PC-3 (cell line): ENCODE measurements at regions not wholly inside any gene's neighbourhood (a gene's known extent, or its start where the extent isn't known, plus 50 kb on each side); places are given as distances from the start of the nearest gene placed in this dataset.

ENCODE experiments used
- ATAC-seq: fragments of 200-7000 bp; cut with Tn5 transposase; 2 replicates; pipeline ENCODE4 v1.9.1; 2020; ENCODE audit warnings: mild to moderate bottlenecking, moderate library complexity
- BruUV-seq: library from RNA; stranded (reverse); fragments of 400-500 nt; replicated peaks from 2 replicates; lab custom pipeline; 2021; lab: Mats Ljungman, UMichigan
- CTCF ChIA-PET: fragments of 300-600 bp; sonication (Branson Sonifier 250); formaldehyde crosslinking; loops from one replicate; lab custom pipeline; 2022; ENCODE audit warnings: antibody characterized with exemption; lab: Charles Lee
- POLR2A ChIA-PET: fragments of 300-600 bp; sonication (Branson Sonifier 250); formaldehyde crosslinking; loops from one replicate; lab custom pipeline; 2022; ENCODE audit warnings: antibody characterized with exemption; ENCODE audit not compliant: unreplicated experiment; lab: Charles Lee
- DNase-seq: peaks from one replicate; pipeline ENCODE4 v3.0.0-alpha.2; 2015
- H2AFZ ChIP-seq: fragments of 300-600 bp; sonication (generic); 2 replicates; pipeline ENCODE4 v1.6.0; 2016; ENCODE audit warnings: antibody characterized with exemption, low read length
- H3F3A ChIP-seq: fragments of 300-600 bp; sonication (generic); one replicate; pipeline ENCODE4 v1.6.0; 2017; ENCODE audit warnings: antibody characterized with exemption, low read length, control low read depth, mild to moderate bottlenecking; ENCODE audit not compliant: unreplicated experiment
- H3K27ac ChIP-seq: fragments of 300-600 bp; sonication (generic); 2 replicates; pipeline ENCODE4 v1.5.1; 2016; ENCODE audit warnings: mild to moderate bottlenecking, low read length
- H3K27me3 ChIP-seq: fragments of 300-600 bp; sonication (generic); 2 replicates; pipeline ENCODE4 v1.6.1; 2016; ENCODE audit warnings: low read length, mixed read lengths
- H3K36me3 ChIP-seq: fragments of 300-600 bp; sonication (generic); 2 replicates; pipeline ENCODE4 v1.6.1; 2016; ENCODE audit warnings: low read depth, mixed run types, low read length, mixed read lengths
- H3K4me1 ChIP-seq: fragments of 300-600 bp; sonication (generic); 2 replicates; pipeline ENCODE4 v1.5.1; 2016; ENCODE audit warnings: low read length; ENCODE audit not compliant: insufficient read depth
- H3K4me2 ChIP-seq: fragments of 300-600 bp; sonication (generic); 2 replicates; pipeline ENCODE4 v1.6.0; 2016; ENCODE audit warnings: low read length
- H3K4me3 ChIP-seq: fragments of 300-600 bp; sonication (generic); 2 replicates; pipeline ENCODE4 v1.5.1; 2016; ENCODE audit warnings: mild to moderate bottlenecking, low read length, mixed read lengths
- H3K79me2 ChIP-seq: fragments of 300-600 bp; sonication (generic); 2 replicates; pipeline ENCODE4 v1.6.1; 2017; ENCODE audit warnings: low read length, mixed read lengths
- H3K9ac ChIP-seq: fragments of 300-600 bp; sonication (generic); 2 replicates; pipeline ENCODE4 v1.6.0; 2016; ENCODE audit warnings: mild to moderate bottlenecking, low read length
- H3K9me2 ChIP-seq: fragments of 300-600 bp; sonication (generic); replicated peaks from 2 replicates; pipeline ENCODE4 v1.6.1; 2016; ENCODE audit warnings: mixed run types, low read length, mixed read lengths
- H3K9me3 ChIP-seq: fragments of 300-600 bp; sonication (generic); 2 replicates; pipeline ENCODE4 v1.6.1; 2016; ENCODE audit warnings: low read length, mixed read lengths
- H4K20me1 ChIP-seq: fragments of 300-600 bp; sonication (generic); 2 replicates; pipeline ENCODE4 v1.6.1; 2016; ENCODE audit warnings: low read length, mixed read lengths
- EZH2 ChIP-seq: fragments of 300-600 bp; sonication (generic); IDR thresholded peaks from one replicate; pipeline ENCODE4 v1.6.1; 2017; ENCODE audit warnings: antibody characterized with exemption, mild to moderate bottlenecking, low read length; ENCODE audit not compliant: unreplicated experiment
- EZH2phosphoT487 ChIP-seq: fragments of 300-600 bp; sonication (generic); IDR thresholded peaks from 2 replicates; pipeline ENCODE4 v1.6.1; 2018; ENCODE audit warnings: mild to moderate bottlenecking, antibody characterized with exemption, low read length, borderline replicate concordance
- intact Hi-C: fragments of 100-400 bp; cut with micrococcal nuclease; formaldehyde crosslinking; loops from 2 replicates; pipeline ENCODE4 v1.9.0; 2023
- TF ChIP-seq, protein P1 (sequence below): fragments of 300-600 bp; sonication (generic); conservative IDR thresholded peaks from 2 replicates; pipeline ENCODE4 v1.5.1; 2017; ENCODE audit warnings: antibody characterized with exemption, low read depth, mild to moderate bottlenecking, low read length

DNA sequence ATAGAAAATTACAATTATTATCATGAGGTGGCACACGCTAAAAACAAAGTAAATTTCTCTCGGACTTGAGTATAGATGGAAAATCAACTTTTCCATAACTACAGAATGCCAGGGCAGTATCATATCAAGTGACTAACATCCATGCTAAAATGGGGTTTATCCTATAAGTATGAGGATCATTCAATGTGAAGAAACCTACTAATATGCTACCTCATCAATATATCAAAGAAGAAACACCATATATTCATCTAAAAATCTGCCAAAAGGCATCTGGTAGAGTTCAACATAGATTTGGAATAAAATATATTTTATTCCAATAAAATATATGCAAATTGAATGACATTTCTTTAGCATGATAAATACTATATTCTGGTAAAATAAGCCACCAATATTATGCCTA lies 894.4 kb downstream of the MCTP2 start:
- Histone ChIP-seq H3K9ac (no peak overlapping the region), H3K27ac (no peak overlapping the region), H3F3A (no peaks in the 10 kb centered on the region), H3K9me2 (no peaks in the 10 kb centered on the region), H3K36me3 (no peaks in the 10 kb centered on the region), H3K4me3 (no peak overlapping the region), H3K4me1 (no peaks in the 10 kb centered on the region), H3K4me2 (no peak overlapping the region), H3K79me2 (no peaks in the 10 kb centered on the region), H2AFZ (no peak overlapping the region), H3K27me3 (peaks cover 42% of the 10 kb centered on the region), H4K20me1 (no peaks in the 10 kb centered on the region), H3K9me3 (no peaks in the 10 kb centered on the region)
- intact Hi-C loops, result no loop called here
- no peak for ATAC-seq
- no peak for DNase-seq
- TF ChIP-seq EZH2, result no peak
- TF ChIP-seq, protein P1, sequence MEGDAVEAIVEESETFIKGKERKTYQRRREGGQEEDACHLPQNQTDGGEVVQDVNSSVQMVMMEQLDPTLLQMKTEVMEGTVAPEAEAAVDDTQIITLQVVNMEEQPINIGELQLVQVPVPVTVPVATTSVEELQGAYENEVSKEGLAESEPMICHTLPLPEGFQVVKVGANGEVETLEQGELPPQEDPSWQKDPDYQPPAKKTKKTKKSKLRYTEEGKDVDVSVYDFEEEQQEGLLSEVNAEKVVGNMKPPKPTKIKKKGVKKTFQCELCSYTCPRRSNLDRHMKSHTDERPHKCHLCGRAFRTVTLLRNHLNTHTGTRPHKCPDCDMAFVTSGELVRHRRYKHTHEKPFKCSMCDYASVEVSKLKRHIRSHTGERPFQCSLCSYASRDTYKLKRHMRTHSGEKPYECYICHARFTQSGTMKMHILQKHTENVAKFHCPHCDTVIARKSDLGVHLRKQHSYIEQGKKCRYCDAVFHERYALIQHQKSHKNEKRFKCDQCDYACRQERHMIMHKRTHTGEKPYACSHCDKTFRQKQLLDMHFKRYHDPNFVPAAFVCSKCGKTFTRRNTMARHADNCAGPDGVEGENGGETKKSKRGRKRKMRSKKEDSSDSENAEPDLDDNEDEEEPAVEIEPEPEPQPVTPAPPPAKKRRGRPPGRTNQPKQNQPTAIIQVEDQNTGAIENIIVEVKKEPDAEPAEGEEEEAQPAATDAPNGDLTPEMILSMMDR, result no peak
- TF ChIP-seq EZH2phosphoT487, result no peak
- ChIA-PET CTCF (no interaction called here), POLR2A (no interaction called here)
- BruUV-seq, result no TSS peak

DNA sequence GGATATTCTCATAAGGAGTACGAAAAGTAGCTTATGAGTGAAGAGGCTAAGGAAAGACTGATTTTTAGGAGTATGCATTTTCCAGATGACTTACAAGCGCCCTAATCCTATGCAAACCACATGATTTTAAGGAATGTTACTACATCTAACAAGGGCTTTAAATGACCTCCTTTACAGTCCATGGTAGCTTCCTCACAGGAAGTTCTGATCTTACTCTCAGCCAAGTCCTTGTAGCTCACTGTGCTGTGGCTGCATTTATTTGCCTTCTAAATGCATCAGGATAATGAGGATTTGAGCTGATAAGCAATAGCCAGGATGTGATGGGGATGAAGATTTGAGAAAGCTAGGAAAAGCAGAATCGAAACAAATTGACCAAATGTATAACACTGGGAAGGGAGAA lies 896.0 kb downstream of the MCTP2 start:
- Histone ChIP-seq H3K9me3 (no peaks in the 10 kb centered on the region), H3K27me3 (peaks cover 48% of the 10 kb centered on the region), H3K4me1 (no peaks in the 10 kb centered on the region), H3F3A (no peaks in the 10 kb centered on the region), H2AFZ (no peak overlapping the region), H3K9me2 (no peaks in the 10 kb centered on the region), H3K4me3 (no peak overlapping the region), H3K4me2 (no peak overlapping the region), H3K9ac (no peak overlapping the region), H3K79me2 (no peaks in the 10 kb centered on the region), H3K36me3 (no peaks in the 10 kb centered on the region), H3K27ac (no peak overlapping the region), H4K20me1 (no peaks in the 10 kb centered on the region)
- TF ChIP-seq, protein P1, result no peak
- no peak for TF ChIP-seq EZH2
- TF ChIP-seq EZH2phosphoT487, result no peak
- no peak for ATAC-seq
- DNase-seq, result no peak
- POLR2A ChIA-PET, result no interaction called here
- BruUV-seq, result no TSS peak
- intact Hi-C loops, result no loop called here
- CTCF ChIA-PET, result no interaction called here

- ChIA-PET CTCF (no interaction called here), POLR2A (no interaction called here)
- Histone ChIP-seq H3K9me2 (no peaks in the 10 kb centered on the region), H3K36me3 (no peaks in the 10 kb centered on the region), H4K20me1 (no peaks in the 10 kb centered on the region), H3F3A (no peaks in the 10 kb centered on the region), H3K4me1 (no peaks in the 10 kb centered on the region), H3K27me3 (peaks cover 57% of the 10 kb centered on the region), H3K4me2 (no peak overlapping the region), H3K79me2 (no peaks in the 10 kb centered on the region), H3K4me3 (no peak overlapping the region), H3K9me3 (no peaks in the 10 kb centered on the region), H3K9ac (no peak overlapping the region), H3K27ac (no peak overlapping the region), H2AFZ (no peak overlapping the region)
- no TSS peak for BruUV-seq
- ATAC-seq, result no peak
- TF ChIP-seq EZH2 (no peak), EZH2phosphoT487 (no peak)
- TF ChIP-seq, protein P1, result no peak
- DNase-seq, result no peak
- intact Hi-C loops, result no loop called here
These were observed 898.2 kb downstream of the MCTP2 start for GRCh38 chr15:95129574-95129973.
